HepG2 (cell line): ENCODE measurements at regions not wholly inside any gene's neighbourhood (a gene's known extent, or its start where the extent isn't known, plus 50 kb on each side); places are given as distances from the start of the nearest gene placed in this dataset.

Experiments
- ARID3A ChIP-seq: IDR thresholded peaks from 2 replicates; pipeline ENCODE4 v1.6.1; 2012; ENCODE audit warnings: low read depth, low read length, improper control_type of control experiment
- BCL6 ChIP-seq: IDR thresholded peaks from 2 replicates; pipeline ENCODE4 v1.6.1; 2016; ENCODE audit warnings: missing genetic modification reagents, missing compliant biosample characterization
- CBFB ChIP-seq: sonication (generic); formaldehyde crosslinking; IDR thresholded peaks from 2 replicates; pipeline ENCODE4 v1.4.0; 2020; ENCODE audit warnings: missing genetic modification reagents
- CREM ChIP-seq, 2 experiments: sonication (generic) in 1 of 2; formaldehyde crosslinking in 1 of 2; IDR thresholded peaks; 2 replicates each; pipeline versions ENCODE4 v1.4.0 to v1.6.1; 2016 to 2020; ENCODE audit warnings: antibody characterized with exemption in 1 of 2, mild to moderate bottlenecking in 1 of 2, missing genetic modification reagents in 1 of 2
- EP300 ChIP-seq, 3 experiments: sonication (generic) in 1 of 3; formaldehyde crosslinking in 1 of 3; IDR thresholded peaks; 2 replicates each; pipeline versions ENCODE4 v1.5.1 to v1.6.1; 2011 to 2020; ENCODE audit warnings: low read depth in 2 of 3, low read length in 2 of 3, borderline replicate concordance in 1 of 3, improper control_type of control experiment in 1 of 3, mild to moderate bottlenecking in 1 of 3, missing genetic modification reagents in 1 of 3, moderate library complexity in 1 of 3
- HMG20B ChIP-seq: conservative IDR thresholded peaks from 2 replicates; pipeline ENCODE4 v1.6.1; 2016; ENCODE audit warnings: missing genetic modification reagents, missing compliant biosample characterization
- MAX ChIP-seq: IDR thresholded peaks from 2 replicates; pipeline ENCODE4 v1.6.1; 2012; ENCODE audit warnings: inconsistent platforms
- MED1 ChIP-seq: sonication (generic); formaldehyde crosslinking; IDR thresholded peaks from 2 replicates; pipeline ENCODE4 v1.4.0; 2020; ENCODE audit warnings: missing genetic modification reagents
- MIXL1 ChIP-seq: IDR thresholded peaks from 2 replicates; pipeline ENCODE4 v1.6.1; 2016
- NAIF1 ChIP-seq: sonication (generic); formaldehyde crosslinking; IDR thresholded peaks from 2 replicates; pipeline ENCODE4 v1.5.0; 2020; ENCODE audit warnings: mild to moderate bottlenecking, missing genetic modification reagents, borderline replicate concordance
- NCOA2 ChIP-seq: sonication (generic); formaldehyde crosslinking; IDR thresholded peaks from 2 replicates; pipeline ENCODE4 v1.8.0; 2022; ENCODE audit warnings: inconsistent platforms
- SIN3A ChIP-seq: IDR thresholded peaks from 2 replicates; pipeline ENCODE4 v1.6.1; 2011; ENCODE audit warnings: low read depth, mild to moderate bottlenecking, control low read depth, low read length, borderline replicate concordance
- SOX6 ChIP-seq, 2 experiments: fragments of 450-650 bp in 1 of 2; sonication (generic) in 1 of 2; formaldehyde crosslinking in 1 of 2; IDR thresholded peaks; 2 replicates each; pipeline versions ENCODE4 v1.4.0 to v1.6.1; 2017 to 2020; ENCODE audit warnings: antibody characterized with exemption in 1 of 2, mild to moderate bottlenecking in 1 of 2, missing genetic modification reagents in 1 of 2
- THAP11 ChIP-seq: IDR thresholded peaks from 2 replicates; pipeline ENCODE4 v1.6.1; 2016; ENCODE audit warnings: missing biosample characterization, missing genetic modification reagents
- XBP1 ChIP-seq: sonication (generic); formaldehyde crosslinking; IDR thresholded peaks from 2 replicates; pipeline ENCODE4 v1.5.0; 2020; ENCODE audit warnings: missing genetic modification reagents
- ZNF280D ChIP-seq: sonication (generic); formaldehyde crosslinking; IDR thresholded peaks from 2 replicates; pipeline ENCODE4 v1.5.1; 2020; ENCODE audit warnings: mild to moderate bottlenecking, missing genetic modification reagents
- ZSCAN29 ChIP-seq: sonication (generic); formaldehyde crosslinking; conservative IDR thresholded peaks from 2 replicates; pipeline ENCODE4 v1.4.0; 2020; ENCODE audit warnings: mild to moderate bottlenecking, missing genetic modification reagents
- TF ChIP-seq, protein P1 (sequence below): sonication (generic); formaldehyde crosslinking; conservative IDR thresholded peaks from 2 replicates; pipeline ENCODE4 v1.4.0; 2020; ENCODE audit warnings: missing genetic modification reagents
- TF ChIP-seq, protein P2 (sequence below): sonication (generic); formaldehyde crosslinking; conservative IDR thresholded peaks from 2 replicates; pipeline ENCODE4 v1.4.0; 2020; ENCODE audit warnings: mild to moderate bottlenecking, missing genetic modification reagents, moderate library complexity

- no peak for TF ChIP-seq SOX6 (IDR thresholded peaks at IDR 0.05)
- TF ChIP-seq SOX6 (CRISPR knock-in tag; IDR thresholded peaks at IDR 0.05) = peak; percentile 45; the same call in 1 of the 2 replicates
- 0 out of 2 replicates have a peak, but pooled peaks have one; percentile 31 for TF ChIP-seq THAP11
- no peak for TF ChIP-seq SIN3A
- peak; percentile 41; the same call in 1 of the 2 replicates for TF ChIP-seq CREM (IDR thresholded peaks at IDR 0.05)
- TF ChIP-seq CREM (CRISPR knock-in tag; IDR thresholded peaks at IDR 0.05) = no peak
- peak; percentile 48; the same call in 1 of the 2 replicates for TF ChIP-seq MIXL1 (CRISPR knock-in tag)
- TF ChIP-seq BCL6 (CRISPR knock-in tag) = peak; percentile 35; the same call in 1 of the 2 replicates
- peak; percentile 74; the same call in 1 of the 2 replicates for TF ChIP-seq MED1 (CRISPR knock-in tag)
- peak; percentile 62 for TF ChIP-seq NCOA2 (CRISPR knock-in tag)
- TF ChIP-seq, protein P1, sequence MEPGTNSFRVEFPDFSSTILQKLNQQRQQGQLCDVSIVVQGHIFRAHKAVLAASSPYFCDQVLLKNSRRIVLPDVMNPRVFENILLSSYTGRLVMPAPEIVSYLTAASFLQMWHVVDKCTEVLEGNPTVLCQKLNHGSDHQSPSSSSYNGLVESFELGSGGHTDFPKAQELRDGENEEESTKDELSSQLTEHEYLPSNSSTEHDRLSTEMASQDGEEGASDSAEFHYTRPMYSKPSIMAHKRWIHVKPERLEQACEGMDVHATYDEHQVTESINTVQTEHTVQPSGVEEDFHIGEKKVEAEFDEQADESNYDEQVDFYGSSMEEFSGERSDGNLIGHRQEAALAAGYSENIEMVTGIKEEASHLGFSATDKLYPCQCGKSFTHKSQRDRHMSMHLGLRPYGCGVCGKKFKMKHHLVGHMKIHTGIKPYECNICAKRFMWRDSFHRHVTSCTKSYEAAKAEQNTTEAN (CRISPR knock-in tag) = peak; percentile 51; the same call in 1 of the 2 replicates
- no peak for TF ChIP-seq NAIF1 (CRISPR knock-in tag)
- TF ChIP-seq EP300 (IDR thresholded peaks at IDR 0.05; ENCODE audit: low read depth in 2 of 2, low read length in 2 of 2) = peak in 1 of 2 experiments; percentile 72; a peak in 2 of 4 replicates
- peak; percentile 67; the same call in 1 of the 2 replicates for TF ChIP-seq EP300 (CRISPR knock-in tag; IDR thresholded peaks at IDR 0.05; ENCODE audit: borderline replicate concordance)
- TF ChIP-seq, protein P2, sequence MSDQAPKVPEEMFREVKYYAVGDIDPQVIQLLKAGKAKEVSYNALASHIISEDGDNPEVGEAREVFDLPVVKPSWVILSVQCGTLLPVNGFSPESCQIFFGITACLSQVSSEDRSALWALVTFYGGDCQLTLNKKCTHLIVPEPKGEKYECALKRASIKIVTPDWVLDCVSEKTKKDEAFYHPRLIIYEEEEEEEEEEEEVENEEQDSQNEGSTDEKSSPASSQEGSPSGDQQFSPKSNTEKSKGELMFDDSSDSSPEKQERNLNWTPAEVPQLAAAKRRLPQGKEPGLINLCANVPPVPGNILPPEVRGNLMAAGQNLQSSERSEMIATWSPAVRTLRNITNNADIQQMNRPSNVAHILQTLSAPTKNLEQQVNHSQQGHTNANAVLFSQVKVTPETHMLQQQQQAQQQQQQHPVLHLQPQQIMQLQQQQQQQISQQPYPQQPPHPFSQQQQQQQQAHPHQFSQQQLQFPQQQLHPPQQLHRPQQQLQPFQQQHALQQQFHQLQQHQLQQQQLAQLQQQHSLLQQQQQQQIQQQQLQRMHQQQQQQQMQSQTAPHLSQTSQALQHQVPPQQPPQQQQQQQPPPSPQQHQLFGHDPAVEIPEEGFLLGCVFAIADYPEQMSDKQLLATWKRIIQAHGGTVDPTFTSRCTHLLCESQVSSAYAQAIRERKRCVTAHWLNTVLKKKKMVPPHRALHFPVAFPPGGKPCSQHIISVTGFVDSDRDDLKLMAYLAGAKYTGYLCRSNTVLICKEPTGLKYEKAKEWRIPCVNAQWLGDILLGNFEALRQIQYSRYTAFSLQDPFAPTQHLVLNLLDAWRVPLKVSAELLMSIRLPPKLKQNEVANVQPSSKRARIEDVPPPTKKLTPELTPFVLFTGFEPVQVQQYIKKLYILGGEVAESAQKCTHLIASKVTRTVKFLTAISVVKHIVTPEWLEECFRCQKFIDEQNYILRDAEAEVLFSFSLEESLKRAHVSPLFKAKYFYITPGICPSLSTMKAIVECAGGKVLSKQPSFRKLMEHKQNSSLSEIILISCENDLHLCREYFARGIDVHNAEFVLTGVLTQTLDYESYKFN = peak; percentile 29; the same call in 1 of the 2 replicates
- 0 out of 2 replicates have a peak, but pooled peaks have one; percentile 40 for TF ChIP-seq ARID3A
- TF ChIP-seq HMG20B (CRISPR knock-in tag) = no peak
- no peak for TF ChIP-seq ZNF280D (CRISPR knock-in tag)
- TF ChIP-seq ZSCAN29 (CRISPR knock-in tag) = 0 out of 2 replicates have a peak, but pooled peaks have one; percentile 19
- TF ChIP-seq CBFB (CRISPR knock-in tag) = no peak
- TF ChIP-seq XBP1 (CRISPR knock-in tag) = no peak
- TF ChIP-seq MAX = peak; percentile 35; the same call in 1 of the 2 replicates
Observed at GRCh38 chr21:39071623-39072214, 111.5 kb downstream of the PSMG1 start (continued).
